HL-60 (cell line): ENCODE measurements at regions not wholly inside any gene's neighbourhood (a gene's known extent, or its start where the extent isn't known, plus 50 kb on each side); places are given as distances from the start of the nearest gene placed in this dataset.
"Not testable (repeated sequence)": the region's sequence is repeated elsewhere in the genome, so short reads cannot be mapped to it uniquely, and the experiment has no call there.

Experiments
- DNase-seq, 2 experiments: peaks; one replicate each; pipeline ENCODE4 v3.0.0-alpha.2; 2010 to 2020; ENCODE audit warnings: low read depth in 1 of 2, low spot score in 1 of 2
- H3K27ac ChIP-seq: fragments of 250-450 bp; sonication (Bioruptor Pico); replicated peaks from 2 replicates; pipeline ENCODE4 v1.5.1; 2020; ENCODE audit warnings: mild to moderate bottlenecking, moderate library complexity
- H3K27me3 ChIP-seq: fragments of 250-450 bp; sonication (Bioruptor Pico); 2 replicates; pipeline ENCODE4 v1.5.1; 2021; ENCODE audit warnings: mild to moderate bottlenecking, moderate library complexity; ENCODE audit not compliant: insufficient read depth, poor library complexity, severe bottlenecking
- H3K4me3 ChIP-seq: replicated peaks from 2 replicates; pipeline ENCODE4 v1.5.1; 2011; ENCODE audit warnings: mild to moderate bottlenecking, control low read depth, low read length; ENCODE audit not compliant: insufficient read depth
- CTCF ChIP-seq: IDR thresholded peaks from one replicate; pipeline ENCODE4 v1.5.1; 2011; ENCODE audit warnings: low read length, control low read depth, inconsistent platforms; ENCODE audit not compliant: insufficient read depth
- GABPA ChIP-seq: IDR thresholded peaks from 2 replicates; pipeline ENCODE4 v1.6.1; 2012; ENCODE audit warnings: low read depth
- POLR2AphosphoS5 ChIP-seq: IDR thresholded peaks from 2 replicates; pipeline ENCODE4 v1.6.1; 2012; ENCODE audit warnings: low read depth
- SPI1 ChIP-seq: IDR thresholded peaks from 2 replicates; pipeline ENCODE4 v1.6.1; 2012; ENCODE audit warnings: low read depth, mild to moderate bottlenecking, borderline replicate concordance
- TF ChIP-seq, protein P1 (sequence below): IDR thresholded peaks from 2 replicates; pipeline ENCODE4 v1.6.1; 2012; ENCODE audit warnings: low read depth; ENCODE audit not compliant: insufficient replicate concordance

GRCh38 chr1:228953207-228953606 lies 217.9 kb downstream of the RHOU start:
- TF ChIP-seq GABPA (no peak), POLR2AphosphoS5 (no peak), SPI1 (no peak), CTCF (no peak)
- TF ChIP-seq, protein P1, sequence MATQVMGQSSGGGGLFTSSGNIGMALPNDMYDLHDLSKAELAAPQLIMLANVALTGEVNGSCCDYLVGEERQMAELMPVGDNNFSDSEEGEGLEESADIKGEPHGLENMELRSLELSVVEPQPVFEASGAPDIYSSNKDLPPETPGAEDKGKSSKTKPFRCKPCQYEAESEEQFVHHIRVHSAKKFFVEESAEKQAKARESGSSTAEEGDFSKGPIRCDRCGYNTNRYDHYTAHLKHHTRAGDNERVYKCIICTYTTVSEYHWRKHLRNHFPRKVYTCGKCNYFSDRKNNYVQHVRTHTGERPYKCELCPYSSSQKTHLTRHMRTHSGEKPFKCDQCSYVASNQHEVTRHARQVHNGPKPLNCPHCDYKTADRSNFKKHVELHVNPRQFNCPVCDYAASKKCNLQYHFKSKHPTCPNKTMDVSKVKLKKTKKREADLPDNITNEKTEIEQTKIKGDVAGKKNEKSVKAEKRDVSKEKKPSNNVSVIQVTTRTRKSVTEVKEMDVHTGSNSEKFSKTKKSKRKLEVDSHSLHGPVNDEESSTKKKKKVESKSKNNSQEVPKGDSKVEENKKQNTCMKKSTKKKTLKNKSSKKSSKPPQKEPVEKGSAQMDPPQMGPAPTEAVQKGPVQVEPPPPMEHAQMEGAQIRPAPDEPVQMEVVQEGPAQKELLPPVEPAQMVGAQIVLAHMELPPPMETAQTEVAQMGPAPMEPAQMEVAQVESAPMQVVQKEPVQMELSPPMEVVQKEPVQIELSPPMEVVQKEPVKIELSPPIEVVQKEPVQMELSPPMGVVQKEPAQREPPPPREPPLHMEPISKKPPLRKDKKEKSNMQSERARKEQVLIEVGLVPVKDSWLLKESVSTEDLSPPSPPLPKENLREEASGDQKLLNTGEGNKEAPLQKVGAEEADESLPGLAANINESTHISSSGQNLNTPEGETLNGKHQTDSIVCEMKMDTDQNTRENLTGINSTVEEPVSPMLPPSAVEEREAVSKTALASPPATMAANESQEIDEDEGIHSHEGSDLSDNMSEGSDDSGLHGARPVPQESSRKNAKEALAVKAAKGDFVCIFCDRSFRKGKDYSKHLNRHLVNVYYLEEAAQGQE: no peak
- Histone ChIP-seq H3K27me3 (no peaks in the 10 kb centered on the region), H3K27ac (no peak overlapping the region), H3K4me3 (no peak overlapping the region)
- DNase-seq: no peak

GRCh38 chr1:228953808-228954207 lies 218.5 kb downstream of the RHOU start:
- not testable (repeated sequence) for DNase-seq, H3K27ac ChIP-seq, H3K4me3 ChIP-seq, H3K27me3 ChIP-seq

- TF ChIP-seq SPI1 (no peak), CTCF (no peak), GABPA (no peak), POLR2AphosphoS5 (no peak)
- TF ChIP-seq, protein P1: no peak
- H3K27me3 ChIP-seq: no peaks in the 10 kb centered on the region
- no peak overlapping the region for H3K4me3 ChIP-seq
- H3K27ac ChIP-seq: no peak overlapping the region
- DNase-seq: no peak
These were observed 220.4 kb downstream of the RHOU start for GRCh38 chr1:228955691-228956090.

DNA sequence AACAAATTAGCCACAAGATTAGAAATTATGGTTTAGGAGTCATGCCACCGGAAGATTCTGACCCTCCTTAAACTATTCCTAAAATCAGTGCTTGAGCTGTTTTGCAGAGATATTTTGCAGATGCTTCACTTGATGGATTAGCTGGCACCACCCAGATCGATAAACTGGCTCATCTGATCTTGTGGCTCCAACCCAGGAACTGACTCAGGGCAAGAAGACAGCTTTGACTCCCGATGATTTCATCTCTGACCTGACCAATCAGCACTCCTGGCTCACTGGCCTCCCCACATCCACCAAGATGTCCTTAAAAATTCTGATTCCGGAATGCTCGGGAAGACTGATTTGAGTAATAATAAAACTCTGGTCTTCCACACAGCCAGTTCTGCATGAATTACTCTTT lies 221.6 kb downstream of the RHOU start:
- Histone ChIP-seq H3K27me3 (no peaks in the 10 kb centered on the region), H3K4me3 (no peak overlapping the region), H3K27ac (no peak overlapping the region)
- no peak for DNase-seq
- TF ChIP-seq, protein P1: no peak
- no peak for TF ChIP-seq CTCF
- no peak for TF ChIP-seq SPI1
- TF ChIP-seq POLR2AphosphoS5: no peak
- no peak for TF ChIP-seq GABPA
